ENCODE measurements at regions not wholly inside any gene's neighbourhood (a gene's known extent, or its start where the extent isn't known, plus 50 kb on each side); places are given as distances from the start of the nearest gene placed in this dataset.

DNA sequence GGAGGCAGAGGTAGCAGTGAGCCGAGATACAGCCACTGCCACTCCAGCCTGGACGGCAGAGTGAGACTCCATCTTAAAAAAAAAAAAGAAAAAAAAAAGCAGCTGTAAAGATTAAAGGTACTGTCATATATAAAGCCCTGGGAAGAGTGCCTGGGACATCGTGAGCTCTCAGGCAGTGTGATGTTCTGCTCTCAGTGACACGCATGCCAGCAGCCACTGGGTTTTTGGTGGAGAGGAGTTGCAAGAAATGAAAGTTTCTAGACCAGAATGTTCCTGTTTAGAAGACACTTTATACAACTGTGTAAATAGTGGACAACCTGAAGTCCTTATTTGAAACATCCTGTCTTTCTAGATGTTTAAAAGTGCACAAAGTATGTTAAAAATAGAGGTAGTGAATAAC, 213.2 kb downstream of the IRF8 start:
- Histone ChIP-seq H3K9me3 (ENCODE audit: control insufficient read depth in 1 of 2, insufficient read depth in 1 of 2, low read depth in 1 of 2, low read length in 2 of 2) (peaks cover 0 to 10% of the 10 kb centered on the region in 2 experiments; a peak in 1 of 4 replicates), H3K79me2 (ENCODE audit: insufficient read depth, low read length) (no peaks in the 10 kb centered on the region), H3K4me2 (ENCODE audit: low read length) (no peak overlapping the region), H3K36me3 (ENCODE audit: control insufficient read depth in 1 of 2, insufficient read depth in 2 of 2, low read length in 2 of 2) (no peaks in the 10 kb centered on the region), H3K9ac (ENCODE audit: low read length) (no peak overlapping the region), H3K4me1 (ENCODE audit: control insufficient read depth in 1 of 2, insufficient read depth in 2 of 2, low read length in 2 of 2) (no peaks in the 10 kb centered on the region), H2AFZ (ENCODE audit: low read depth, low read length, poor library complexity, severe bottlenecking) (no peak overlapping the region), H3K9me2 (ENCODE audit: insufficient read depth) (no peaks in the 10 kb centered on the region), H4K20me1 (ENCODE audit: insufficient read depth) (no peaks in the 10 kb centered on the region), H3K27ac (ENCODE audit: low read depth, low read length) (no peak overlapping the region), H3K27me3 (ENCODE audit: insufficient read depth, low read length) (no peaks in the 10 kb centered on the region), H3K4me3 (replicated peaks in 1 of 2; ENCODE audit: low read depth in 1 of 2, low read length in 2 of 2) (no peak overlapping the region)
- RAD21 ChIA-PET (ENCODE audit: low non-redundant PET in 1 of 2, low total read pairs in 2 of 2, uncharacterized antibody in 2 of 2, unreplicated experiment in 2 of 2) = no interaction called here
- DNase-seq (ENCODE audit: low read depth, low spot score) = no peak
- intact Hi-C loops (cut with micrococcal nuclease) = no loop called here
- CTCF ChIA-PET = no interaction called here
- no TSS peak for BruUV-seq (replicated peaks)
- TF ChIP-seq, protein P1, sequence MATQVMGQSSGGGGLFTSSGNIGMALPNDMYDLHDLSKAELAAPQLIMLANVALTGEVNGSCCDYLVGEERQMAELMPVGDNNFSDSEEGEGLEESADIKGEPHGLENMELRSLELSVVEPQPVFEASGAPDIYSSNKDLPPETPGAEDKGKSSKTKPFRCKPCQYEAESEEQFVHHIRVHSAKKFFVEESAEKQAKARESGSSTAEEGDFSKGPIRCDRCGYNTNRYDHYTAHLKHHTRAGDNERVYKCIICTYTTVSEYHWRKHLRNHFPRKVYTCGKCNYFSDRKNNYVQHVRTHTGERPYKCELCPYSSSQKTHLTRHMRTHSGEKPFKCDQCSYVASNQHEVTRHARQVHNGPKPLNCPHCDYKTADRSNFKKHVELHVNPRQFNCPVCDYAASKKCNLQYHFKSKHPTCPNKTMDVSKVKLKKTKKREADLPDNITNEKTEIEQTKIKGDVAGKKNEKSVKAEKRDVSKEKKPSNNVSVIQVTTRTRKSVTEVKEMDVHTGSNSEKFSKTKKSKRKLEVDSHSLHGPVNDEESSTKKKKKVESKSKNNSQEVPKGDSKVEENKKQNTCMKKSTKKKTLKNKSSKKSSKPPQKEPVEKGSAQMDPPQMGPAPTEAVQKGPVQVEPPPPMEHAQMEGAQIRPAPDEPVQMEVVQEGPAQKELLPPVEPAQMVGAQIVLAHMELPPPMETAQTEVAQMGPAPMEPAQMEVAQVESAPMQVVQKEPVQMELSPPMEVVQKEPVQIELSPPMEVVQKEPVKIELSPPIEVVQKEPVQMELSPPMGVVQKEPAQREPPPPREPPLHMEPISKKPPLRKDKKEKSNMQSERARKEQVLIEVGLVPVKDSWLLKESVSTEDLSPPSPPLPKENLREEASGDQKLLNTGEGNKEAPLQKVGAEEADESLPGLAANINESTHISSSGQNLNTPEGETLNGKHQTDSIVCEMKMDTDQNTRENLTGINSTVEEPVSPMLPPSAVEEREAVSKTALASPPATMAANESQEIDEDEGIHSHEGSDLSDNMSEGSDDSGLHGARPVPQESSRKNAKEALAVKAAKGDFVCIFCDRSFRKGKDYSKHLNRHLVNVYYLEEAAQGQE (IDR thresholded peaks at IDR 0.05; ENCODE audit: low read depth) = no peak
- TF ChIP-seq YY1 (IDR thresholded peaks at IDR 0.05; ENCODE audit: extremely low read depth, insufficient replicate concordance, low read depth, low read length) (no peak), CBX3 (IDR thresholded peaks at IDR 0.05; ENCODE audit: low read depth) (no peak), ZFX (IDR thresholded peaks at IDR 0.05) (no peak), RAD21 (IDR thresholded peaks at IDR 0.05; ENCODE audit: low read depth) (no peak), ZNF274 (IDR thresholded peaks at IDR 0.05; ENCODE audit: low read depth, low read length) (no peak)
- TF ChIP-seq, protein P2, sequence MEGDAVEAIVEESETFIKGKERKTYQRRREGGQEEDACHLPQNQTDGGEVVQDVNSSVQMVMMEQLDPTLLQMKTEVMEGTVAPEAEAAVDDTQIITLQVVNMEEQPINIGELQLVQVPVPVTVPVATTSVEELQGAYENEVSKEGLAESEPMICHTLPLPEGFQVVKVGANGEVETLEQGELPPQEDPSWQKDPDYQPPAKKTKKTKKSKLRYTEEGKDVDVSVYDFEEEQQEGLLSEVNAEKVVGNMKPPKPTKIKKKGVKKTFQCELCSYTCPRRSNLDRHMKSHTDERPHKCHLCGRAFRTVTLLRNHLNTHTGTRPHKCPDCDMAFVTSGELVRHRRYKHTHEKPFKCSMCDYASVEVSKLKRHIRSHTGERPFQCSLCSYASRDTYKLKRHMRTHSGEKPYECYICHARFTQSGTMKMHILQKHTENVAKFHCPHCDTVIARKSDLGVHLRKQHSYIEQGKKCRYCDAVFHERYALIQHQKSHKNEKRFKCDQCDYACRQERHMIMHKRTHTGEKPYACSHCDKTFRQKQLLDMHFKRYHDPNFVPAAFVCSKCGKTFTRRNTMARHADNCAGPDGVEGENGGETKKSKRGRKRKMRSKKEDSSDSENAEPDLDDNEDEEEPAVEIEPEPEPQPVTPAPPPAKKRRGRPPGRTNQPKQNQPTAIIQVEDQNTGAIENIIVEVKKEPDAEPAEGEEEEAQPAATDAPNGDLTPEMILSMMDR (IDR thresholded peaks at IDR 0.05 in 2 of 3, conservative IDR thresholded peaks at IDR 0.05 in 1 of 3; ENCODE audit: borderline replicate concordance in 1 of 3, insufficient read depth in 1 of 3, low read depth in 2 of 3, low read length in 2 of 3) = no peak
- TF ChIP-seq, protein P3, sequence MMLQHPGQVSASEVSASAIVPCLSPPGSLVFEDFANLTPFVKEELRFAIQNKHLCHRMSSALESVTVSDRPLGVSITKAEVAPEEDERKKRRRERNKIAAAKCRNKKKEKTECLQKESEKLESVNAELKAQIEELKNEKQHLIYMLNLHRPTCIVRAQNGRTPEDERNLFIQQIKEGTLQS (IDR thresholded peaks at IDR 0.05) = no peak
- POLR2A ChIA-PET = no interaction called here
- ATAC-seq = no peak
